ENCODE measurements at regions not wholly inside any gene's neighbourhood (a gene's known extent, or its start where the extent isn't known, plus 50 kb on each side); places are given as distances from the start of the nearest gene placed in this dataset.

DNA sequence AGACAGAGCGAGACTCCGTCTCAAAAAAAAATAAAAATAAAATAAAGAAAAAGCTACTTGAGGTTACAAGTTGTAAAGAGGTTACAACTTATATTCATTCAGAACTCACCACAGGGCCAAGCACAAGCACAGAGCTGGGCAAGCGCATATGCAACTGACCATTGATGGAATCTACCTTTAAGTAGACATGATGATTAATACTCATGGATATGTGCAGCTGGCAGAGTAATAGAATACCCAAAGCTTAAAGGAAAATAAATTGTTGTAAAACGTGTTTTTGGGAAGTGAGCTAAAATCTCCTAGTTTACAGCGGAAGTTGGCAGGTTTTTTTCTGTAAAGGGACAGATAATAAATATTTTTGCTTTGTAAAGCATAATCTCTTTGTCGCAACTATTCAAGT is 111.6 kb downstream of the TMEM168 start:
- TF ChIP-seq, protein P1, sequence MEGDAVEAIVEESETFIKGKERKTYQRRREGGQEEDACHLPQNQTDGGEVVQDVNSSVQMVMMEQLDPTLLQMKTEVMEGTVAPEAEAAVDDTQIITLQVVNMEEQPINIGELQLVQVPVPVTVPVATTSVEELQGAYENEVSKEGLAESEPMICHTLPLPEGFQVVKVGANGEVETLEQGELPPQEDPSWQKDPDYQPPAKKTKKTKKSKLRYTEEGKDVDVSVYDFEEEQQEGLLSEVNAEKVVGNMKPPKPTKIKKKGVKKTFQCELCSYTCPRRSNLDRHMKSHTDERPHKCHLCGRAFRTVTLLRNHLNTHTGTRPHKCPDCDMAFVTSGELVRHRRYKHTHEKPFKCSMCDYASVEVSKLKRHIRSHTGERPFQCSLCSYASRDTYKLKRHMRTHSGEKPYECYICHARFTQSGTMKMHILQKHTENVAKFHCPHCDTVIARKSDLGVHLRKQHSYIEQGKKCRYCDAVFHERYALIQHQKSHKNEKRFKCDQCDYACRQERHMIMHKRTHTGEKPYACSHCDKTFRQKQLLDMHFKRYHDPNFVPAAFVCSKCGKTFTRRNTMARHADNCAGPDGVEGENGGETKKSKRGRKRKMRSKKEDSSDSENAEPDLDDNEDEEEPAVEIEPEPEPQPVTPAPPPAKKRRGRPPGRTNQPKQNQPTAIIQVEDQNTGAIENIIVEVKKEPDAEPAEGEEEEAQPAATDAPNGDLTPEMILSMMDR (IDR thresholded peaks at IDR 0.05) = no peak
- no peak for TF ChIP-seq POLR2A (IDR thresholded peaks at IDR 0.05)

All from uterus (tissue), 2 donors.